GM23338 (cell line): ENCODE measurements at regions not wholly inside any gene's neighbourhood (a gene's known extent, or its start where the extent isn't known, plus 50 kb on each side); places are given as distances from the start of the nearest gene placed in this dataset.

ENCODE experiments used
- ATAC-seq: fragments of 200-7000 bp; cut with Tn5 transposase; 3 replicates; pipeline ENCODE4 v1.9.1; 2020
- DNase-seq: peaks from one replicate; pipeline ENCODE4 v3.0.0-alpha.2; 2015; ENCODE audit warnings: low spot score
- H2AFZ ChIP-seq: fragments of 200-600 bp; sonication (generic); 2 replicates; pipeline ENCODE4 v1.8.0; 2016; ENCODE audit warnings: antibody characterized with exemption, mild to moderate bottlenecking, moderate library complexity
- H3F3A ChIP-seq: fragments of 200-600 bp; sonication (generic); replicated peaks from 2 replicates; pipeline ENCODE4 v1.8.0; 2017; ENCODE audit warnings: antibody characterized with exemption, mixed run types, low read depth
- H3K27ac ChIP-seq: fragments of 200-600 bp; sonication (generic); 2 replicates; pipeline ENCODE4 v1.6.1; 2016; ENCODE audit warnings: low read depth
- H3K27me3 ChIP-seq: fragments of 200-600 bp; sonication (generic); 2 replicates; pipeline ENCODE4 v1.8.0; 2016; ENCODE audit warnings: mild to moderate bottlenecking, mixed run types, moderate library complexity; ENCODE audit not compliant: insufficient read depth
- H3K36me3 ChIP-seq: fragments of 200-600 bp; sonication (generic); 2 replicates; pipeline ENCODE4 v1.8.0; 2016; ENCODE audit warnings: mild to moderate bottlenecking; ENCODE audit not compliant: insufficient read depth
- H3K4me1 ChIP-seq: fragments of 200-600 bp; sonication (generic); 2 replicates; pipeline ENCODE4 v1.8.0; 2016; ENCODE audit warnings: mild to moderate bottlenecking, moderate library complexity; ENCODE audit not compliant: insufficient read depth
- H3K4me2 ChIP-seq: fragments of 200-600 bp; sonication (generic); 2 replicates; pipeline ENCODE4 v1.7.1; 2017; ENCODE audit warnings: mixed run types
- H3K4me3 ChIP-seq: fragments of 200-600 bp; sonication (generic); 2 replicates; pipeline ENCODE4 v1.6.1; 2016; ENCODE audit warnings: mixed run types
- H3K79me2 ChIP-seq: fragments of 200-600 bp; sonication (generic); replicated peaks from 2 replicates; pipeline ENCODE4 v1.8.0; 2017; ENCODE audit warnings: mild to moderate bottlenecking; ENCODE audit not compliant: insufficient read depth
- H3K9me2 ChIP-seq: fragments of 200-600 bp; sonication (generic); 2 replicates; pipeline ENCODE4 v1.8.0; 2017; ENCODE audit not compliant: insufficient read depth
- H4K20me1 ChIP-seq: fragments of 200-600 bp; sonication (generic); replicated peaks from 2 replicates; pipeline ENCODE4 v1.8.0; 2017; ENCODE audit warnings: mild to moderate bottlenecking; ENCODE audit not compliant: insufficient read depth
- H3K27ac Mint-ChIP-seq: 2 replicates; pipeline ENCODE4 v1.8.0; 2020; ENCODE audit warnings: inconsistent platforms, mild to moderate bottlenecking, moderate library complexity, mixed read lengths
- H3K27me3 Mint-ChIP-seq: 3 replicates; pipeline ENCODE4 v1.8.0; 2022; ENCODE audit warnings: low read depth, mild to moderate bottlenecking, moderate library complexity, mixed read lengths, inconsistent platforms; ENCODE audit not compliant: insufficient read depth, poor library complexity
- H3K36me3 Mint-ChIP-seq: 3 replicates; pipeline ENCODE4 v1.8.0; 2021; ENCODE audit warnings: low read depth, mild to moderate bottlenecking, inconsistent platforms, moderate library complexity, mixed read lengths
- H3K4me1 Mint-ChIP-seq: 3 replicates; pipeline ENCODE4 v1.8.0; 2020; ENCODE audit warnings: mild to moderate bottlenecking, inconsistent platforms, mixed read lengths
- H3K4me3 Mint-ChIP-seq: 3 replicates; pipeline ENCODE4 v1.8.0; 2021; ENCODE audit warnings: moderate library complexity, mild to moderate bottlenecking, inconsistent platforms, mixed read lengths
- H3K9me3 Mint-ChIP-seq: 3 replicates; pipeline ENCODE4 v1.8.0; 2020; ENCODE audit warnings: moderate library complexity, mild to moderate bottlenecking, inconsistent platforms, mixed read lengths
- CREB1 ChIP-seq: fragments of 250-450 bp; sonication (Bioruptor Pico); IDR thresholded peaks from 2 replicates; pipeline ENCODE4 v1.5.0; 2020; ENCODE audit warnings: low read depth, mild to moderate bottlenecking, moderate library complexity
- CTCF ChIP-seq, 2 experiments: fragments of 200-600 bp in 1 of 2; sonication (generic) in 1 of 2; conservative IDR thresholded peaks; 2 replicates each; pipeline versions ENCODE4 v1.5.1 to v1.6.1; 2016 to 2017; ENCODE audit warnings: antibody characterized with exemption in 2 of 2, low read depth in 2 of 2, mild to moderate bottlenecking in 2 of 2, moderate library complexity in 1 of 2
- EZH2 ChIP-seq: fragments of 200-600 bp; sonication (generic); IDR thresholded peaks from one replicate; pipeline ENCODE4 v1.8.0; 2017; ENCODE audit warnings: antibody characterized with exemption, mild to moderate bottlenecking, low read depth; ENCODE audit not compliant: unreplicated experiment
- POLR2AphosphoS5 ChIP-seq: IDR thresholded peaks from 2 replicates; pipeline ENCODE4 v1.6.1; 2016; ENCODE audit warnings: antibody characterized with exemption, low read depth
- ZNF331 ChIP-seq: fragments of 250-450 bp; sonication (Bioruptor Pico); IDR thresholded peaks from 2 replicates; pipeline ENCODE4 v1.5.0; 2020; ENCODE audit warnings: low read depth, mild to moderate bottlenecking, moderate library complexity
- TF ChIP-seq, protein P1 (sequence below): fragments of 250-450 bp; sonication (Bioruptor Pico); IDR thresholded peaks from 2 replicates; pipeline ENCODE4 v1.5.0; 2020; ENCODE audit warnings: mild to moderate bottlenecking, moderate library complexity

DNA sequence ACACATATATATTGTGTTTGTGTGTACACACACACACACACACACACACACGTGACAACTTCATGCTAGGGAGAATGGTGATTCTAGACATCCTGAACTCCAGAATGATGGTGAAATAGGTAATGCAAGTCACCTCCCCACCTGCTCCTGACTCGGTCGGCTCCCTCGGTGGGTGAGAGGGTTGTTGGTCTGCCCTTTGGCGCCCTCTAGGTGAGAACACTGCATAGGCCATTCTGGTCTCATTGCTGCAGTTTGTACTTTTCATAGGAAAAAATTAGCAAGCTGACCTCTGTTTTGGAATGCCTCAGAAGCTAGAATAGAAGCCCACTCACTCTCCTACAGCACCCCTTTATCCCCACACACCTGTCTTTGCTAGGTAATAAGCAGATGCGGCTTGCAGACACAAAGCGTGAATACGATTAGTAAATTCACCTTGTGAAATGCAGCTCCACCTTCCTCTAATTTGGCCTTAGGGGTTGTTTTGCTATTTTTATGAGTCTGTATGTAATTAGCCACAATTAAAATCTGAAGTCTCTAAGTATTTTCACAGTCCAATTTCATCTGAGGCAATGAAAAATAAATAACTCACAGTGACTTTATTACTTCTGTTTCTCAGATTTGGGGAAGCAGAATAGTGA is 130.0 kb upstream of the KCNJ15 start:
- Histone ChIP-seq H3K4me1 (no peaks in the 10 kb centered on the region), H3K36me3 (no peaks in the 10 kb centered on the region), H3K9me2 (no peaks in the 10 kb centered on the region), H3K27me3 (no peaks in the 10 kb centered on the region), H2AFZ (no peak overlapping the region), H4K20me1 (no peaks in the 10 kb centered on the region), H3K27ac (no peak overlapping the region), H3K4me2 (no peak overlapping the region), H3K79me2 (no peaks in the 10 kb centered on the region), H3K4me3 (no peak overlapping the region), H3F3A (no peaks in the 10 kb centered on the region)
- no peak overlapping the region for H3K4me3 Mint-ChIP-seq
- TF ChIP-seq CTCF (conservative IDR thresholded peaks at IDR 0.05; ENCODE audit: low read depth in 2 of 2) (peak; percentile 86 to 87), POLR2AphosphoS5 (no peak)
- no peak overlapping the region for H3K27ac Mint-ChIP-seq
- no peaks in the 10 kb centered on the region for H3K36me3 Mint-ChIP-seq
- H3K9me3 Mint-ChIP-seq, result no peaks in the 10 kb centered on the region
- ATAC-seq (peak; percentile 99), DNase-seq (peak; percentile 85)
- H3K4me1 Mint-ChIP-seq, result no peaks in the 10 kb centered on the region
- peaks cover 3% of the 10 kb centered on the region for H3K27me3 Mint-ChIP-seq

DNA sequence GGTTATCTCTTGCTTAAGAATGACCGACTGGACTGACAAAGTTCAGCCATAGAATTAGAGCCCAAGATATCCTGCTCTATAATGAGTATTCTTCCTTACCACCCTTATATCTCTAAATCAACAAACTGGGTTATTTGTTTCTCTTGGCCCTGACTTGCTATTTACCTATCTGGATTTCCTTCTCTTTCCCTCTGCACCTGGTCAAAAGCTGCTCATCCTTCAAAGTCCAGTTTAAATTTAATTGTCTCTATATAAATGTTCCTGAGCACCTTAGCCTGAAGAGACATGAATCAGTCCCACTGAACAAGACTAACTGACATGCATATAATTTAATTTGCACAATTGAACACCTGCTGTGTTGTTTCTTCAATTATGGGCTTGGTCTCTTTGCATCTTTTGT is 127.1 kb upstream of the KCNJ15 start:
- no peak for ATAC-seq
- Mint-ChIP-seq H3K4me1 (no peaks in the 10 kb centered on the region), H3K27me3 (peaks cover 3% of the 10 kb centered on the region), H3K9me3 (no peaks in the 10 kb centered on the region), H3K4me3 (no peak overlapping the region), H3K36me3 (no peaks in the 10 kb centered on the region), H3K27ac (no peak overlapping the region)
- H3K79me2 ChIP-seq, result no peaks in the 10 kb centered on the region
- H3F3A ChIP-seq, result no peaks in the 10 kb centered on the region
- no peaks in the 10 kb centered on the region for H3K36me3 ChIP-seq
- no peak overlapping the region for H3K27ac ChIP-seq
- H3K27me3 ChIP-seq, result no peaks in the 10 kb centered on the region
- no peaks in the 10 kb centered on the region for H4K20me1 ChIP-seq
- no peak overlapping the region for H3K4me3 ChIP-seq
- H3K4me2 ChIP-seq, result no peak overlapping the region
- TF ChIP-seq EZH2, result no peak
- TF ChIP-seq, protein P1, sequence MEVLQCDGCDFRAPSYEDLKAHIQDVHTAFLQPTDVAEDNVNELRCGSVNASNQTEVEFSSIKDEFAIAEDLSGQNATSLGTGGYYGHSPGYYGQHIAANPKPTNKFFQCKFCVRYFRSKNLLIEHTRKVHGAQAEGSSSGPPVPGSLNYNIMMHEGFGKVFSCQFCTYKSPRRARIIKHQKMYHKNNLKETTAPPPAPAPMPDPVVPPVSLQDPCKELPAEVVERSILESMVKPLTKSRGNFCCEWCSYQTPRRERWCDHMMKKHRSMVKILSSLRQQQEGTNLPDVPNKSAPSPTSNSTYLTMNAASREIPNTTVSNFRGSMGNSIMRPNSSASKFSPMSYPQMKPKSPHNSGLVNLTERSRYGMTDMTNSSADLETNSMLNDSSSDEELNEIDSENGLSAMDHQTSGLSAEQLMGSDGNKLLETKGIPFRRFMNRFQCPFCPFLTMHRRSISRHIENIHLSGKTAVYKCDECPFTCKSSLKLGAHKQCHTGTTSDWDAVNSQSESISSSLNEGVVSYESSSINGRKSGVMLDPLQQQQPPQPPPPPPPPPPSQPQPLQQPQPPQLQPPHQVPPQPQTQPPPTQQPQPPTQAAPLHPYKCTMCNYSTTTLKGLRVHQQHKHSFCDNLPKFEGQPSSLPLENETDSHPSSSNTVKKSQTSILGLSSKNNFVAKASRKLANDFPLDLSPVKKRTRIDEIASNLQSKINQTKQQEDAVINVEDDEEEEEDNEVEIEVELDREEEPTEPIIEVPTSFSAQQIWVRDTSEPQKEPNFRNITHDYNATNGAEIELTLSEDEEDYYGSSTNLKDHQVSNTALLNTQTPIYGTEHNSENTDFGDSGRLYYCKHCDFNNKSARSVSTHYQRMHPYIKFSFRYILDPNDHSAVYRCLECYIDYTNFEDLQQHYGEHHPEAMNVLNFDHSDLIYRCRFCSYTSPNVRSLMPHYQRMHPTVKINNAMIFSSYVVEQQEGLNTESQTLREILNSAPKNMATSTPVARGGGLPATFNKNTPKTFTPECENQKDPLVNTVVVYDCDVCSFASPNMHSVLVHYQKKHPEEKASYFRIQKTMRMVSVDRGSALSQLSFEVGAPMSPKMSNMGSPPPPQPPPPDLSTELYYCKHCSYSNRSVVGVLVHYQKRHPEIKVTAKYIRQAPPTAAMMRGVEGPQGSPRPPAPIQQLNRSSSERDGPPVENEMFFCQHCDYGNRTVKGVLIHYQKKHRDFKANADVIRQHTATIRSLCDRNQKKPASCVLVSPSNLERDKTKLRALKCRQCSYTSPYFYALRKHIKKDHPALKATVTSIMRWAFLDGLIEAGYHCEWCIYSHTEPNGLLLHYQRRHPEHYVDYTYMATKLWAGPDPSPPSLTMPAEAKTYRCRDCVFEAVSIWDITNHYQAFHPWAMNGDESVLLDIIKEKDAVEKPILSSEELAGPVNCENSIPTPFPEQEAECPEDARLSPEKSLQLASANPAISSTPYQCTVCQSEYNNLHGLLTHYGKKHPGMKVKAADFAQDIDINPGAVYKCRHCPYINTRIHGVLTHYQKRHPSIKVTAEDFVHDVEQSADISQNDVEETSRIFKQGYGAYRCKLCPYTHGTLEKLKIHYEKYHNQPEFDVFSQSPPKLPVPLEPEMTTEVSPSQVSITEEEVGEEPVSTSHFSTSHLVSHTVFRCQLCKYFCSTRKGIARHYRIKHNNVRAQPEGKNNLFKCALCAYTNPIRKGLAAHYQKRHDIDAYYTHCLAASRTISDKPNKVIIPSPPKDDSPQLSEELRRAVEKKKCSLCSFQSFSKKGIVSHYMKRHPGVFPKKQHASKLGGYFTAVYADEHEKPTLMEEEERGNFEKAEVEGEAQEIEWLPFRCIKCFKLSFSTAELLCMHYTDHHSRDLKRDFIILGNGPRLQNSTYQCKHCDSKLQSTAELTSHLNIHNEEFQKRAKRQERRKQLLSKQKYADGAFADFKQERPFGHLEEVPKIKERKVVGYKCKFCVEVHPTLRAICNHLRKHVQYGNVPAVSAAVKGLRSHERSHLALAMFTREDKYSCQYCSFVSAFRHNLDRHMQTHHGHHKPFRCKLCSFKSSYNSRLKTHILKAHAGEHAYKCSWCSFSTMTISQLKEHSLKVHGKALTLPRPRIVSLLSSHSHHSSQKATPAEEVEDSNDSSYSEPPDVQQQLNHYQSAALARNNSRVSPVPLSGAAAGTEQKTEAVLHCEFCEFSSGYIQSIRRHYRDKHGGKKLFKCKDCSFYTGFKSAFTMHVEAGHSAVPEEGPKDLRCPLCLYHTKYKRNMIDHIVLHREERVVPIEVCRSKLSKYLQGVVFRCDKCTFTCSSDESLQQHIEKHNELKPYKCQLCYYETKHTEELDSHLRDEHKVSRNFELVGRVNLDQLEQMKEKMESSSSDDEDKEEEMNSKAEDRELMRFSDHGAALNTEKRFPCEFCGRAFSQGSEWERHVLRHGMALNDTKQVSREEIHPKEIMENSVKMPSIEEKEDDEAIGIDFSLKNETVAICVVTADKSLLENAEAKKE, result no peak
- TF ChIP-seq ZNF331, result no peak
- no peak for TF ChIP-seq CREB1 (CRISPR knock-in tag)
- no peaks in the 10 kb centered on the region for H3K4me1 ChIP-seq
- no peak overlapping the region for H2AFZ ChIP-seq
- H3K9me2 ChIP-seq, result no peaks in the 10 kb centered on the region
- no peak for DNase-seq
